Panc1 (cell line): ENCODE measurements at regions not wholly inside any gene's neighbourhood (a gene's known extent, or its start where the extent isn't known, plus 50 kb on each side); places are given as distances from the start of the nearest gene placed in this dataset.

Source experiments
- ATAC-seq: fragments of 200-7000 bp; cut with Tn5 transposase; 2 replicates; pipeline ENCODE4 v1.9.1; 2020; ENCODE audit warnings: mild to moderate bottlenecking, moderate library complexity
- BruUV-seq: library from RNA; stranded (reverse); fragments of 400-500 nt; replicated peaks from 2 replicates; lab custom pipeline; 2021; lab: Mats Ljungman, UMichigan
- CTCF ChIA-PET: fragments of 300-600 bp; sonication (Branson Sonifier 250); formaldehyde crosslinking; loops from one replicate; lab custom pipeline; 2022; ENCODE audit warnings: antibody characterized with exemption; lab: Charles Lee
- POLR2A ChIA-PET: fragments of 300-600 bp; sonication (Branson Sonifier 250); formaldehyde crosslinking; loops from one replicate; lab custom pipeline; 2022; ENCODE audit warnings: antibody characterized with exemption; lab: Charles Lee
- DNase-seq: peaks from one replicate; pipeline ENCODE4 v3.0.0-alpha.2; 2010; ENCODE audit warnings: low read depth, low spot score
- H3K27ac ChIP-seq: 2 replicates; pipeline ENCODE4 v1.5.1; 2011; ENCODE audit warnings: mild to moderate bottlenecking, low read length, inconsistent platforms
- H3K27me3 ChIP-seq: fragments of 200-500 bp; sonication (Bioruptor generic); 2 replicates; pipeline ENCODE4 v1.6.0; 2014; ENCODE audit warnings: low read length, inconsistent platforms; ENCODE audit not compliant: control insufficient read depth, insufficient read depth
- H3K36me3 ChIP-seq: fragments of 200-500 bp; sonication (Bioruptor generic); 2 replicates; pipeline ENCODE4 v1.5.1; 2014; ENCODE audit warnings: inconsistent platforms, mild to moderate bottlenecking, low read length, moderate library complexity; ENCODE audit not compliant: control insufficient read depth, insufficient read depth
- H3K4me1 ChIP-seq: 2 replicates; pipeline ENCODE4 v1.5.1; 2011; ENCODE audit warnings: inconsistent platforms, mild to moderate bottlenecking, low read length, moderate library complexity; ENCODE audit not compliant: control insufficient read depth, insufficient read depth
- H3K4me3 ChIP-seq, 2 experiments: 2 replicates each; pipeline ENCODE4 v1.5.1; 2011 to 2012; ENCODE audit warnings: low read depth in 2 of 2, low read length in 2 of 2, mild to moderate bottlenecking in 2 of 2, inconsistent platforms in 1 of 2, moderate library complexity in 1 of 2
- H3K9me3 ChIP-seq: fragments of 200-500 bp; sonication (Bioruptor generic); 2 replicates; pipeline ENCODE4 v1.5.1; 2014; ENCODE audit warnings: low read depth, mild to moderate bottlenecking, inconsistent platforms, low read length, moderate library complexity; ENCODE audit not compliant: control insufficient read depth, insufficient read depth
- CTCF ChIP-seq: fragments of 450-650 bp; IDR thresholded peaks from 2 replicates; pipeline ENCODE4 v1.5.1; 2017; ENCODE audit warnings: mild to moderate bottlenecking
- POLR2AphosphoS5 ChIP-seq: IDR thresholded peaks from 2 replicates; pipeline ENCODE4 v1.6.1; 2012; ENCODE audit warnings: mild to moderate bottlenecking, low read depth, low read length, moderate library complexity
- REST ChIP-seq, 2 experiments: IDR thresholded peaks; 2 replicates each; pipeline ENCODE4 v1.6.1; 2011 to 2012; ENCODE audit warnings: low read depth in 2 of 2, control low read depth in 1 of 2, low read length in 1 of 2, mild to moderate bottlenecking in 1 of 2, moderate library complexity in 1 of 2; ENCODE audit not compliant: insufficient read depth in 1 of 2
- SIN3A ChIP-seq: IDR thresholded peaks from 2 replicates; pipeline ENCODE4 v1.6.1; 2012; ENCODE audit warnings: low read depth, mild to moderate bottlenecking, low read length, moderate library complexity, borderline replicate concordance; ENCODE audit not compliant: insufficient read depth
- TCF7L2 ChIP-seq: IDR thresholded peaks from 2 replicates; pipeline ENCODE4 v1.6.1; 2011; ENCODE audit warnings: mild to moderate bottlenecking, low read depth, low read length, inconsistent platforms
- in situ Hi-C: cut with HindIII; loops from 2 replicates; pipeline ENCODE4 v1.10.0; 2016; ENCODE audit warnings: low sequenced_read_pairs, low pct_unique_long_range_greater_than_20kb
- intact Hi-C: fragments of 100-400 bp; cut with micrococcal nuclease; formaldehyde crosslinking; loops from one replicate; pipeline ENCODE4 v1.10.0; 2022; ENCODE audit not compliant: unreplicated experiment

GRCh38 chr10:78910476-78910875, 158.3 kb upstream of the ZMIZ1 start:
- ChIA-PET POLR2A (no interaction called here), CTCF (no interaction called here)
- ATAC-seq (no peak), DNase-seq (no peak)
- Histone ChIP-seq H3K4me3 (no peak overlapping the region), H3K27me3 (no peaks in the 10 kb centered on the region), H3K4me1 (no peaks in the 10 kb centered on the region), H3K27ac (no peak overlapping the region), H3K36me3 (no peaks in the 10 kb centered on the region), H3K9me3 (no peaks in the 10 kb centered on the region)
- in situ Hi-C loops (no loop called here), intact Hi-C loops (no loop called here)
- TF ChIP-seq TCF7L2 (no peak), REST (IDR thresholded peaks at IDR 0.05; ENCODE audit: insufficient read depth in 1 of 2, low read depth in 2 of 2, low read length in 1 of 2) (no peak), SIN3A (no peak), CTCF (no peak), POLR2AphosphoS5 (no peak)
- no TSS peak for BruUV-seq

GRCh38 chr10:78910886-78911285, 157.9 kb upstream of the ZMIZ1 start:
- ATAC-seq: no peak
- H3K4me1 ChIP-seq: no peaks in the 10 kb centered on the region
- no peaks in the 10 kb centered on the region for H3K36me3 ChIP-seq
- in situ Hi-C loops (no loop called here), intact Hi-C loops (no loop called here)
- H3K4me3 ChIP-seq: no peak overlapping the region
- BruUV-seq: no TSS peak
- no peak overlapping the region for H3K27ac ChIP-seq
- CTCF ChIA-PET: no interaction called here
- TF ChIP-seq CTCF (no peak), TCF7L2 (no peak), REST (IDR thresholded peaks at IDR 0.05; ENCODE audit: insufficient read depth in 1 of 2, low read depth in 2 of 2, low read length in 1 of 2) (no peak), POLR2AphosphoS5 (no peak), SIN3A (no peak)
- no peak for DNase-seq
- H3K9me3 ChIP-seq: no peaks in the 10 kb centered on the region
- POLR2A ChIA-PET: no interaction called here
- no peaks in the 10 kb centered on the region for H3K27me3 ChIP-seq
